ENCODE measurements at regions not wholly inside any gene's neighbourhood (a gene's known extent, or its start where the extent isn't known, plus 50 kb on each side); places are given as distances from the start of the nearest gene placed in this dataset.

DNA sequence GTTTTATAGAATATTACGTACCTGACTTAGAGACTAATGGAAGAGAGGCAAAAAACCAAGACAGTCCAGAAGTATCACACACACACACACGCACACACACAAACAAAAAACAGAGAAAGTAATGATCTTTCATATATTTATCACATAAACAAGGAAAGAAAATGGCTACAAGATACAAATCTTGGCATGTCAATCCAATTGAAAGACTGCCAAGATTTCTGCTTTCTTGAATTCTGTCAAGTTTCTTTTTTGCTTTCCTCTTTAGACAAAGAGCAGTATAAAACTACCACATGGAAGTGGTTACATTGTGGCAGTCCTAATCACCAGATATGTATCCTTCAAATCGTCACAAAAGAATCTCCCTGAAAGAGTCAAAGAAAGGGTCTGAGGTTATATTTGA, 2097.4 kb upstream of the AGA start:
- Histone ChIP-seq H2AK9ac (replicated peaks; ENCODE audit: low read depth, low read length, poor library complexity) (no peak overlapping the region), H3K9ac (ENCODE audit: low read depth, low read length) (no peak overlapping the region), H2BK20ac (ENCODE audit: low read depth, low read length) (no peak overlapping the region), H3K4ac (ENCODE audit: low read depth, low read length) (no peak overlapping the region), H3K27me3 (ENCODE audit: control insufficient read depth, insufficient read depth, low read length) (no peaks in the 10 kb centered on the region), H3K36me3 (ENCODE audit: control insufficient read depth, insufficient read depth, low read length) (no peaks in the 10 kb centered on the region), H4K20me1 (ENCODE audit: insufficient read depth, low read length) (no peaks in the 10 kb centered on the region), H3K9me3 (ENCODE audit: control insufficient read depth, insufficient read depth, low read length) (no peaks in the 10 kb centered on the region), H2AFZ (replicated peaks; ENCODE audit: low read length, poor library complexity) (no peak overlapping the region), H4K5ac (ENCODE audit: low read depth, low read length) (no peak overlapping the region), H3K9me1 (ENCODE audit: insufficient read depth, low read length) (no peaks in the 10 kb centered on the region), H3K56ac (ENCODE audit: extremely low read depth, insufficient read depth, low read length) (no peak overlapping the region), H3K79me1 (ENCODE audit: low read depth in 1 of 2, low read length in 2 of 2) (no peaks in the 10 kb centered on the region), H3K4me1 (ENCODE audit: control insufficient read depth, insufficient read depth, low read length) (no peaks in the 10 kb centered on the region), H3K14ac (replicated peaks; ENCODE audit: low read depth, low read length) (no peak overlapping the region), H4K91ac (ENCODE audit: insufficient read depth, low read depth, low read length) (no peak overlapping the region), H3K27ac (ENCODE audit: insufficient read depth, low read length) (no peak overlapping the region), H3K4me2 (ENCODE audit: low read depth, low read length) (no peak overlapping the region), H2AK5ac (ENCODE audit: low read depth, low read length) (no peak overlapping the region), H3K18ac (ENCODE audit: low read depth, low read length) (no peak overlapping the region), H2BK120ac (ENCODE audit: low read depth, low read length) (no peak overlapping the region), H3K23ac (ENCODE audit: low read depth, low read length) (no peak overlapping the region), H4K8ac (ENCODE audit: low read depth in 2 of 2, low read length in 2 of 2) (no peak overlapping the region), H3K4me3 (ENCODE audit: insufficient read depth, low read depth, low read length) (no peak overlapping the region), H2BK15ac (ENCODE audit: low read depth, low read length) (no peak overlapping the region), H2BK5ac (ENCODE audit: low read depth, low read length, poor library complexity, severe bottlenecking) (no peak overlapping the region)
- in situ Hi-C loops (cut with MboI; ENCODE audit: low sequenced_read_pairs), result no loop called here
- TF ChIP-seq SMC3 (IDR thresholded peaks at IDR 0.05; ENCODE audit: low read depth, low read length), result no peak
- TF ChIP-seq MAZ (IDR thresholded peaks at IDR 0.05; ENCODE audit: borderline replicate concordance, low read depth, low read length), result no peak
- no peak for TF ChIP-seq ELK1 (IDR thresholded peaks at IDR 0.05; ENCODE audit: borderline replicate concordance, low read depth, low read length)
- no peak for TF ChIP-seq POLR2A (IDR thresholded peaks at IDR 0.05; ENCODE audit: low read depth, low read length)
- TF ChIP-seq NFE2L2 (IDR thresholded peaks at IDR 0.05; ENCODE audit: low read depth, low read length), result no peak
- no peak for TF ChIP-seq BHLHE40 (IDR thresholded peaks at IDR 0.05; ENCODE audit: low read depth, low read length)
- TF ChIP-seq RAD21 (IDR thresholded peaks at IDR 0.05; ENCODE audit: low read length), result no peak
- TF ChIP-seq FOS (IDR thresholded peaks at IDR 0.05; ENCODE audit: low read depth, low read length), result no peak
- no peak for TF ChIP-seq MAFK (IDR thresholded peaks at IDR 0.05; ENCODE audit: low read depth, low read length)
- TF ChIP-seq, protein P1, sequence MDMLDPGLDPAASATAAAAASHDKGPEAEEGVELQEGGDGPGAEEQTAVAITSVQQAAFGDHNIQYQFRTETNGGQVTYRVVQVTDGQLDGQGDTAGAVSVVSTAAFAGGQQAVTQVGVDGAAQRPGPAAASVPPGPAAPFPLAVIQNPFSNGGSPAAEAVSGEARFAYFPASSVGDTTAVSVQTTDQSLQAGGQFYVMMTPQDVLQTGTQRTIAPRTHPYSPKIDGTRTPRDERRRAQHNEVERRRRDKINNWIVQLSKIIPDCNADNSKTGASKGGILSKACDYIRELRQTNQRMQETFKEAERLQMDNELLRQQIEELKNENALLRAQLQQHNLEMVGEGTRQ (IDR thresholded peaks at IDR 0.05; ENCODE audit: low read depth, low read length), result no peak
- TF ChIP-seq, protein P2, sequence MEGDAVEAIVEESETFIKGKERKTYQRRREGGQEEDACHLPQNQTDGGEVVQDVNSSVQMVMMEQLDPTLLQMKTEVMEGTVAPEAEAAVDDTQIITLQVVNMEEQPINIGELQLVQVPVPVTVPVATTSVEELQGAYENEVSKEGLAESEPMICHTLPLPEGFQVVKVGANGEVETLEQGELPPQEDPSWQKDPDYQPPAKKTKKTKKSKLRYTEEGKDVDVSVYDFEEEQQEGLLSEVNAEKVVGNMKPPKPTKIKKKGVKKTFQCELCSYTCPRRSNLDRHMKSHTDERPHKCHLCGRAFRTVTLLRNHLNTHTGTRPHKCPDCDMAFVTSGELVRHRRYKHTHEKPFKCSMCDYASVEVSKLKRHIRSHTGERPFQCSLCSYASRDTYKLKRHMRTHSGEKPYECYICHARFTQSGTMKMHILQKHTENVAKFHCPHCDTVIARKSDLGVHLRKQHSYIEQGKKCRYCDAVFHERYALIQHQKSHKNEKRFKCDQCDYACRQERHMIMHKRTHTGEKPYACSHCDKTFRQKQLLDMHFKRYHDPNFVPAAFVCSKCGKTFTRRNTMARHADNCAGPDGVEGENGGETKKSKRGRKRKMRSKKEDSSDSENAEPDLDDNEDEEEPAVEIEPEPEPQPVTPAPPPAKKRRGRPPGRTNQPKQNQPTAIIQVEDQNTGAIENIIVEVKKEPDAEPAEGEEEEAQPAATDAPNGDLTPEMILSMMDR (conservative IDR thresholded peaks at IDR 0.05; ENCODE audit: low read depth, low read length), result no peak
- ChIA-PET CTCF (no interaction called here), POLR2A (ENCODE audit: unreplicated experiment) (no interaction called here)
- no peak for DNase-seq
- intact Hi-C loops (cut with micrococcal nuclease), result no loop called here
- no peak for ATAC-seq (ENCODE audit: low read depth)
- no TSS peak for BruUV-seq (replicated peaks)
- no CpG with 5 or more reads among the region's 3 CpGs for WGBS, 2 experiments (ENCODE audit: extremely low coverage in 2 of 2, insufficient read length in 1 of 2)
- dilution Hi-C loops (cut with HindIII; ENCODE audit: low sequenced_read_pairs, unreplicated experiment), result no loop called here

Measured in IMR-90 (cell line).